HL-60 (cell line): ENCODE measurements at regions not wholly inside any gene's neighbourhood (a gene's known extent, or its start where the extent isn't known, plus 50 kb on each side); places are given as distances from the start of the nearest gene placed in this dataset.

Experiments used
- GABPA ChIP-seq: IDR thresholded peaks from 2 replicates; pipeline ENCODE4 v1.6.1; 2012; ENCODE audit warnings: low read depth
- POLR2AphosphoS5 ChIP-seq: IDR thresholded peaks from 2 replicates; pipeline ENCODE4 v1.6.1; 2012; ENCODE audit warnings: low read depth
- SPI1 ChIP-seq: IDR thresholded peaks from 2 replicates; pipeline ENCODE4 v1.6.1; 2012; ENCODE audit warnings: low read depth, mild to moderate bottlenecking, borderline replicate concordance
- TF ChIP-seq, protein P1 (sequence below): IDR thresholded peaks from 2 replicates; pipeline ENCODE4 v1.6.1; 2012; ENCODE audit warnings: low read depth; ENCODE audit not compliant: insufficient replicate concordance
- TF ChIP-seq, protein P2 (sequence below): IDR thresholded peaks from one replicate; pipeline ENCODE4 v1.5.1; 2011; ENCODE audit warnings: low read length, control low read depth, inconsistent platforms; ENCODE audit not compliant: insufficient read depth

DNA sequence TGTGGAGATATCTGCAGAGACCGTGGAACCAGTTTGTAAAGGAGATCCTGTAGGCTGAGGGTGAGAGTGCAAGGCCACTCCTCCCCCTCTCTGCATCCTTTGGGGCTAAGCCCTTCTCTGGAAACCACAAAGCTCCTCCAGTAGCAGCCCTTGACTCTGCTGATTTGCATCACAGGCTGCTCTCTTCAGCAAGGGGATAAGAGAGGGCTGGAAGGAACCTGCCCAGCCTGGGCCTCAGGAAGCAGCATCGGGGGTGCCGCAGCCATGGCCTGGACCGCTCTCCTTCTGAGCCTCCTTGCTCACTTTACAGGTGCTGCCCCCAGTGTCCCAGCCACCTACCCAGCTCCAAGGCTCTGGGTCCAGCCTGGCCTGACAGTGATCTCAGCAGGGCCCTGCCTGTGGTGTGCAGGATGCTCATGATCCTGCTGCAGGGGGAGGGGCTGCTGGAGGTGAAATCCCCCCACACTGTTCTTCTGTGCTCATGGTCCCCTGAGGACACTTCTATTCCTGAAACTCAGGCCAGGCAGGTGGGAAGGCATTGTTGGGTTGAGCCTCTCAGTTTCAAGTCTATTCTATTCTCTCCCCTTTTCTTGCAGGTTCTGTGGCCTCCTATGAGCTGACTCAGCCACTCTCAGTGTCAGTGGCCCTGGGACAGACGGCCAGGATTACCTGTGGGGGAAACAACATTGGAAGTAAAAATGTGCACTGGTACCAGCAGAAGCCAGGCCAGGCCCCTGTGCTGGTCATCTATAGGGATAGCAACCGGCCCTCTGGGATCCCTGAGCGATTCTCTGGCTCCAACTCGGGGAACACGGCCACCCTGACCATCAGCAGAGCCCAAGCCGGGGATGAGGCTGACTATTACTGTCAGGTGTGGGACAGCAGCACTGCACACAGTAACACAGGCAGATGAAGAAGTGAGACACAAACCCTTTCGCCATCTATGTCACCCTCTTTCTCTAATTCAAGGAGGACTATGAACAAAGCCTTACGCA, 68.5 kb upstream of the IGLL5 start:
- TF ChIP-seq POLR2AphosphoS5 (no peak), GABPA (no peak), SPI1 (no peak)
- TF ChIP-seq, protein P1, sequence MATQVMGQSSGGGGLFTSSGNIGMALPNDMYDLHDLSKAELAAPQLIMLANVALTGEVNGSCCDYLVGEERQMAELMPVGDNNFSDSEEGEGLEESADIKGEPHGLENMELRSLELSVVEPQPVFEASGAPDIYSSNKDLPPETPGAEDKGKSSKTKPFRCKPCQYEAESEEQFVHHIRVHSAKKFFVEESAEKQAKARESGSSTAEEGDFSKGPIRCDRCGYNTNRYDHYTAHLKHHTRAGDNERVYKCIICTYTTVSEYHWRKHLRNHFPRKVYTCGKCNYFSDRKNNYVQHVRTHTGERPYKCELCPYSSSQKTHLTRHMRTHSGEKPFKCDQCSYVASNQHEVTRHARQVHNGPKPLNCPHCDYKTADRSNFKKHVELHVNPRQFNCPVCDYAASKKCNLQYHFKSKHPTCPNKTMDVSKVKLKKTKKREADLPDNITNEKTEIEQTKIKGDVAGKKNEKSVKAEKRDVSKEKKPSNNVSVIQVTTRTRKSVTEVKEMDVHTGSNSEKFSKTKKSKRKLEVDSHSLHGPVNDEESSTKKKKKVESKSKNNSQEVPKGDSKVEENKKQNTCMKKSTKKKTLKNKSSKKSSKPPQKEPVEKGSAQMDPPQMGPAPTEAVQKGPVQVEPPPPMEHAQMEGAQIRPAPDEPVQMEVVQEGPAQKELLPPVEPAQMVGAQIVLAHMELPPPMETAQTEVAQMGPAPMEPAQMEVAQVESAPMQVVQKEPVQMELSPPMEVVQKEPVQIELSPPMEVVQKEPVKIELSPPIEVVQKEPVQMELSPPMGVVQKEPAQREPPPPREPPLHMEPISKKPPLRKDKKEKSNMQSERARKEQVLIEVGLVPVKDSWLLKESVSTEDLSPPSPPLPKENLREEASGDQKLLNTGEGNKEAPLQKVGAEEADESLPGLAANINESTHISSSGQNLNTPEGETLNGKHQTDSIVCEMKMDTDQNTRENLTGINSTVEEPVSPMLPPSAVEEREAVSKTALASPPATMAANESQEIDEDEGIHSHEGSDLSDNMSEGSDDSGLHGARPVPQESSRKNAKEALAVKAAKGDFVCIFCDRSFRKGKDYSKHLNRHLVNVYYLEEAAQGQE, result no peak
- TF ChIP-seq, protein P2, sequence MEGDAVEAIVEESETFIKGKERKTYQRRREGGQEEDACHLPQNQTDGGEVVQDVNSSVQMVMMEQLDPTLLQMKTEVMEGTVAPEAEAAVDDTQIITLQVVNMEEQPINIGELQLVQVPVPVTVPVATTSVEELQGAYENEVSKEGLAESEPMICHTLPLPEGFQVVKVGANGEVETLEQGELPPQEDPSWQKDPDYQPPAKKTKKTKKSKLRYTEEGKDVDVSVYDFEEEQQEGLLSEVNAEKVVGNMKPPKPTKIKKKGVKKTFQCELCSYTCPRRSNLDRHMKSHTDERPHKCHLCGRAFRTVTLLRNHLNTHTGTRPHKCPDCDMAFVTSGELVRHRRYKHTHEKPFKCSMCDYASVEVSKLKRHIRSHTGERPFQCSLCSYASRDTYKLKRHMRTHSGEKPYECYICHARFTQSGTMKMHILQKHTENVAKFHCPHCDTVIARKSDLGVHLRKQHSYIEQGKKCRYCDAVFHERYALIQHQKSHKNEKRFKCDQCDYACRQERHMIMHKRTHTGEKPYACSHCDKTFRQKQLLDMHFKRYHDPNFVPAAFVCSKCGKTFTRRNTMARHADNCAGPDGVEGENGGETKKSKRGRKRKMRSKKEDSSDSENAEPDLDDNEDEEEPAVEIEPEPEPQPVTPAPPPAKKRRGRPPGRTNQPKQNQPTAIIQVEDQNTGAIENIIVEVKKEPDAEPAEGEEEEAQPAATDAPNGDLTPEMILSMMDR, result no peak
